Suppressor macrophage (primary cell): ENCODE measurements at regions not wholly inside any gene's neighbourhood (a gene's known extent, or its start where the extent isn't known, plus 50 kb on each side); places are given as distances from the start of the nearest gene placed in this dataset.

Source experiments
- DNase-seq, 4 experiments: peaks; one replicate each; pipeline ENCODE4 v3.0.0-alpha.2; 2020 to 2022

GRCh38 chr5:2602451-2603271 is 148.8 kb downstream of the IRX2 start:
- no peak for DNase-seq

- DNase-seq = no peak
These were observed 153.0 kb downstream of the IRX2 start for GRCh38 chr5:2598503-2598902.

GRCh38 chr5:2594701-2595100 is 156.8 kb downstream of the IRX2 start:
- no peak for DNase-seq

- DNase-seq = no peak
These were observed 158.7 kb downstream of the IRX2 start for GRCh38 chr5:2592766-2593165.

GRCh38 chr5:2591777-2592453 is 159.6 kb downstream of the IRX2 start:
- DNase-seq = no peak

- no peak for DNase-seq
These were observed 162.5 kb downstream of the IRX2 start for GRCh38 chr5:2588850-2589501.

GRCh38 chr5:2587189-2588031 is 164.1 kb downstream of the IRX2 start:
- no peak for DNase-seq

GRCh38 chr5:2586016-2586715 is 165.3 kb downstream of the IRX2 start:
- DNase-seq = no peak

GRCh38 chr5:2584579-2585269 is 166.8 kb downstream of the IRX2 start:
- no peak for DNase-seq

GRCh38 chr5:2582507-2582906 is 169.0 kb downstream of the IRX2 start:
- DNase-seq = no peak

GRCh38 chr5:2582106-2582505 is 169.4 kb downstream of the IRX2 start:
- DNase-seq = no peak

- DNase-seq = no peak
These were observed 170.1 kb downstream of the IRX2 start for GRCh38 chr5:2581418-2581817.

- DNase-seq = no peak
These were observed 172.4 kb downstream of the IRX2 start for GRCh38 chr5:2579126-2579525.

GRCh38 chr5:2577312-2578036 is 174.0 kb downstream of the IRX2 start:
- no peak for DNase-seq

GRCh38 chr5:2576823-2577222 is 174.7 kb downstream of the IRX2 start:
- no peak for DNase-seq

- no peak for DNase-seq
These were observed 175.6 kb downstream of the IRX2 start for GRCh38 chr5:2575871-2576270.

GRCh38 chr5:2575292-2575691 is 176.2 kb downstream of the IRX2 start:
- DNase-seq = no peak

GRCh38 chr5:2574155-2574554 is 177.3 kb downstream of the IRX2 start:
- no peak for DNase-seq

- DNase-seq = no peak
These were observed 180.9 kb downstream of the IRX2 start for GRCh38 chr5:2570586-2570985.

- no peak for DNase-seq
These were observed 181.5 kb downstream of the IRX2 start for GRCh38 chr5:2569774-2570542.
